GM10248 (cell line): ENCODE measurements at regions not wholly inside any gene's neighbourhood (a gene's known extent, or its start where the extent isn't known, plus 50 kb on each side); places are given as distances from the start of the nearest gene placed in this dataset.

ENCODE experiments used
- CTCF ChIA-PET: fragments of 300-600 bp; sonication (Branson Sonifier 250); formaldehyde crosslinking; extraction: SDS; loops from one replicate; lab custom pipeline; 2021; ENCODE audit warnings: antibody characterized with exemption; lab: Yijun Ruan, JAX
- POLR2A ChIA-PET: fragments of 350-650 bp; sonication (Branson Sonifier 250); formaldehyde crosslinking; extraction: SDS; loops from one replicate; lab custom pipeline; 2020; ENCODE audit warnings: antibody characterized with exemption; lab: Yijun Ruan, JAX
- DNase-seq: peaks from one replicate; pipeline ENCODE4 v3.0.0; 2012; ENCODE audit errors: extremely low spot score
- TF ChIP-seq, protein P1 (sequence below): IDR thresholded peaks from 2 replicates; pipeline ENCODE4 v1.5.1; 2012; ENCODE audit warnings: mild to moderate bottlenecking, low read depth; ENCODE audit errors: extremely low read depth, missing control alignments, control extremely low read depth

DNA sequence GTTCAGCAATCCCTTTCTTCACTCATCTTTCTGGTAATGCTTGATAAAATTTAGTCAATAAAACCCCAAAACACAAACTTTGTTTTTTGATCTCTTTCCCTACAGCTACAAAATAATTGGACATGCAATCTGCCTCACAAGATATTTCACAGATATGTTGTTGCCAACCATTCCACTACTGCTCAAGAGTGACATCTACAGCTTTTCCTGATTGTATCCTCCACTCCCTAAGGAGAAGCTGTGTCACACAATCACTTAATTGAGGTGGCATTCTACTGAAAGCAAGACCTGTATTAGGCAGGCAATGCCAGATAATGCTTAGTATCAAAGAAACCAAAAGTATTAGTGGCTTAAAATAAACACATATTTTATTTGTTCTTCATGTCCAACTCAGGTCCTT is 1646.2 kb upstream of the SPRY2 start:
- POLR2A ChIA-PET: no interaction called here
- DNase-seq: no peak
- CTCF ChIA-PET: interaction anchor here (0.8 to 1.2 kb wide), 3 partner anchors 10 to 20 kb away, joined by 3 read pairs; no protein-coding TSS in a partner anchor
- TF ChIP-seq, protein P1, sequence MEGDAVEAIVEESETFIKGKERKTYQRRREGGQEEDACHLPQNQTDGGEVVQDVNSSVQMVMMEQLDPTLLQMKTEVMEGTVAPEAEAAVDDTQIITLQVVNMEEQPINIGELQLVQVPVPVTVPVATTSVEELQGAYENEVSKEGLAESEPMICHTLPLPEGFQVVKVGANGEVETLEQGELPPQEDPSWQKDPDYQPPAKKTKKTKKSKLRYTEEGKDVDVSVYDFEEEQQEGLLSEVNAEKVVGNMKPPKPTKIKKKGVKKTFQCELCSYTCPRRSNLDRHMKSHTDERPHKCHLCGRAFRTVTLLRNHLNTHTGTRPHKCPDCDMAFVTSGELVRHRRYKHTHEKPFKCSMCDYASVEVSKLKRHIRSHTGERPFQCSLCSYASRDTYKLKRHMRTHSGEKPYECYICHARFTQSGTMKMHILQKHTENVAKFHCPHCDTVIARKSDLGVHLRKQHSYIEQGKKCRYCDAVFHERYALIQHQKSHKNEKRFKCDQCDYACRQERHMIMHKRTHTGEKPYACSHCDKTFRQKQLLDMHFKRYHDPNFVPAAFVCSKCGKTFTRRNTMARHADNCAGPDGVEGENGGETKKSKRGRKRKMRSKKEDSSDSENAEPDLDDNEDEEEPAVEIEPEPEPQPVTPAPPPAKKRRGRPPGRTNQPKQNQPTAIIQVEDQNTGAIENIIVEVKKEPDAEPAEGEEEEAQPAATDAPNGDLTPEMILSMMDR: no peak

DNA sequence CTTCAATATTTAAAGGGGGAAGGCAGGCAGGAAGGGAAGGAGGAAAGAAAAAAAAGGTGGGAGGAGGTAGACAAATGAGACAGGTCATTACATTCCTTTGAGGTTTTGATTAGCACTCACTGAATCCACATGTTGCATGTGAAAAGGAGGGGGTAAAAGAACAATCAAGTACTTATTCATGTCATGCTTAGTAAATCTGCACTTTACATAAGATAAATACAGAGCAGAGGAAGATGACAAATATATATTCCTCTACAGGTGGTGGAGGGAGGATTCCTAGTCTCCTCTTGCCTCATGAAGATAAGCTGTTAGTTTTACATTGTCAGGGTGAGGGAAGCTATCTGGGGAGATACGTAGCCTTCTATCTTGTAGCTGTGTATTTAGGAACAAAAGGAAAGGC is 1645.4 kb upstream of the SPRY2 start:
- ChIA-PET POLR2A (no interaction called here), CTCF (interaction anchor here (0.8 to 1.2 kb wide), 2 partner anchors 9 to 11 kb away, joined by 3 read pairs; no protein-coding TSS in a partner anchor)

DNA sequence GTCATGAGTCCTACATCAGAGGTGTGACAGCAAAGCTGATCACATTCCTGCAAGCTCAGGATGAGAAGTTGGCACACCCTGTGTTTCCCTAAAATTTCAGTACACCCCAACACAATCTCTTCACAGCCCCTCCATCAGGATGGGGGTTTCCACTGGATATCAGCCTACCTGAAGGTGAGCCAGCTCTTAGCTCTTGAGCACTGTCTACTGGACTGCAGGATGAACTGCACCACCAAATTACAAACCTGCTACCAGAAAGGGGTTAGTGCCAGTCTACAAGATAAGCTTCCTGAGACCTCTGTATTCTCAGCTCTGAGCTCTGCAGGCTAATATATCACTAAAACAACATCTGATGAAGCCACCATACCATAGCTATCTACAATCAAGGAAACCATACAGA is 1616.2 kb upstream of the SPRY2 start:
- DNase-seq: no peak
- TF ChIP-seq, protein P1: peak; percentile 3
- POLR2A ChIA-PET: no interaction called here
- CTCF ChIA-PET: interaction anchor here (1.4 kb wide), 1 partner anchor 11 kb away, joined by 3 read pairs; no protein-coding TSS in a partner anchor

More for the DNA sequence above, 1645.4 kb upstream of the SPRY2 start:
- TF ChIP-seq, protein P1: no peak
- no peak for DNase-seq

DNA sequence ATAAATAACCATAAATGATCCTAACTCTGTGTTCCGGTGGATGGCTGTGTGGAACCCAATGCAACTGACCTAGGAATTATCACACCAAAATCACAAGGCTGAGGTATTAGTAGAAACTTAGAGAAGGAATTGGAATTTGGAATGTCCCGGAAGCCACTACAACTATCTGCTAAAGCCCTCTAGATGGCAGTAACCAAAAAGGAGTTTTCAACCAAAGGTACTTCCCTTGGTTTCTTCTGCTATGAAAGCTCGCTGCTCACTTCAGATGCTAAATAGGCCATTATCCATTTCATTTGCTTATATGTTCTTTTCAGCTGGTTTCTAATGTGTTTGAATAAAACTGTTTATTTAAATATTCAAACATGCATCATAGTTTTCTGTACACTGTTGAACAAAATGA is 1589.1 kb upstream of the SPRY2 start:
- TF ChIP-seq, protein P1: no peak
- no peak for DNase-seq
- CTCF ChIA-PET: no interaction called here
- POLR2A ChIA-PET: no interaction called here

DNA sequence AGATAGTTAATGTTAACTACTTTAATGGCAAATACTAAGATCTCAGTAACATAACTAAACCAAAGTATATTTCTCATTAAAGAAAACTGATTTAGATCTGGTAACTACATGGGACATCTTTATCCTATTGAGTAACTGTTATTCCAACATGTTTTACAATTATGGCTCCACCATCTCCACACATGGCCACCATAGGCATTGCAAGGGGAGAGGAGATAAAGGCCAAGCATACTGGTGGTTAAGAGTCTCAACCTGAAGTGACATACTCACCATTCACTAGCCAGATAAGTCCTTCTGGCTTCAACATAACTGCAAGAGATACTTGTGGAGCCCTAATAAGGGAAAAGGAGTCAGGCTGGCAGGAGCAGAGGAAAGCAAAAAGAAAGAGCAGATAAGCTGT is 1586.4 kb upstream of the SPRY2 start:
- CTCF ChIA-PET: no interaction called here
- POLR2A ChIA-PET: no interaction called here
- no peak for DNase-seq
- TF ChIP-seq, protein P1: no peak

DNA sequence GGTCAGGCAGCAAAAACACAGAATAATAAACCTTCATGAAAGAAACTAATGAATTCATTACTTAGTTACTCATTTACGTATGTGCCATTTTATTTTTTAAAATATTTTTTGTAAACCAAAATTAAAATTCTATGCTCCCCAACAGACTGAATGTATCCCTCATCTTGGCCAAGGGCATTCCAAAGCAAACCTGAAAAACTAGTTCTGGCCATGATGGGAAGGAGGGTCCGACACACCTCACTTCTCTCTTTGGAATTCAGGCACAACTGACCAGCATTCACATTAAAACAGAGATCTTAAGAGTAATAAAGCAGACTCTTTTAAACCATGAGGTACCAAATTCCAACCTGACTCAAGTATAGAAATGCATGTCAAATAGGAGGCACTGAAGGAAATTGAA is 1576.9 kb upstream of the SPRY2 start:
- no peak for DNase-seq
- ChIA-PET CTCF (no interaction called here), POLR2A (no interaction called here)
- TF ChIP-seq, protein P1: no peak

DNA sequence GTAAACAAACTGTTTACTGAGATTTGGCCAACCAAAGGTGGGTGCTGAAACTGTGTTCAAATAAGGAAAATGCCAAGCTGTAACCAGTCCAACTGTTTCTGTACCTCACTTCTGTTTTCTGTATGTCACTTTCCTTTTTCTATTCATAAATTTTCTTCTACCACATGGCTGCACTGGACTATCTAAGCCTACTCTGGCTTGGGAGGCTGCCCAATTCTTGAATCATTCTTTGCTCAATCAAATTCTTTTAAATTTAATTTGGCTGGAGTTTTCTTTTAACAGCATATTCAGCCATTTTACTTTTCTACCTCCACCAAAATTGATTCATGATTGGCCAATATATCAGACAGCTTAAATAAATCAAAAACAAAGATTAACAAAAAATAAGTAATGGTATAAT is 1575.5 kb upstream of the SPRY2 start:
- CTCF ChIA-PET: no interaction called here
- TF ChIP-seq, protein P1: no peak
- DNase-seq: no peak
- POLR2A ChIA-PET: no interaction called here
